ENCODE measurements at regions not wholly inside any gene's neighbourhood (a gene's known extent, or its start where the extent isn't known, plus 50 kb on each side); places are given as distances from the start of the nearest gene placed in this dataset.

GRCh38 chr7:93015779-93016481 lies 101.8 kb downstream of the SAMD9 start:
- DNase-seq = peak in 1 of 3 donors; percentile 1

DNA sequence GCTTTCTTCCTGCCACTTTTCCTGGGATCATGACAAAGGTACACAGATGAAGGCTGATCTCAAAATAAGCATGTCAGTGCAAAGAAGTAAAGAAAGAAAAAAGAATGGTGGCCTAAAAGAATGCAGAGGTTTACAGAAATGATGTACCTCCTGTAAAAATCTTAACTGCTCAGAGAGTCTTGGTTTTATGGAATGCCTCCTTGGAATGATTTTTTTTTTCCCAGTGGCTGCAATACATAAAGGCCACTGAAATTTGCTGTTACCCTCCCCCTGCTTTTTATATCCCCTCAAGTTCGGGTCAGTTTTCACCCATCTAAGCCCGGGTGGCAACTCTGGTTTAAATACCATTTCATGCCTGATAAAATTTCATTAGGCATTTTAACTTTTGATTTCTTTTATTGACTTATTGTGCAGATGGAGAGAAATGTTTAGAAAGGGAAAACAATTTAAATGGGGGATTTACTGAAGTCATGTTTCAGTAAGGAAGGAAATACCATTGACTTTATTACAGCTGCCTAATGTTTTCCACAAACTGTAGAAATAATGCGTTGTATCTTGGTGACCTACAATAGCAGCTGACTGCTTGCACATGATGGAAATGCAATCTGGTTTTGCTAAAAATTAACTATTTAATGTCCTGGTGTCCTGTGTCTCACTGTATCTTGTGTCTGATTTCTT lies 102.5 kb downstream of the SAMD9 start:
- DNase-seq = no peak

- DNase-seq = peak in 2 of 3 donors; percentile 5 to 9
Measured at GRCh38 chr7:93014410-93014809, 103.4 kb downstream of the SAMD9 start.

- DNase-seq = no peak
Measured at GRCh38 chr7:93013446-93014061, 104.2 kb downstream of the SAMD9 start.

- no peak for DNase-seq
Measured at GRCh38 chr7:93011351-93012294, 106.2 kb downstream of the SAMD9 start.

- no peak for DNase-seq
Measured at GRCh38 chr7:93008833-93009232, 108.9 kb downstream of the SAMD9 start.

DNA sequence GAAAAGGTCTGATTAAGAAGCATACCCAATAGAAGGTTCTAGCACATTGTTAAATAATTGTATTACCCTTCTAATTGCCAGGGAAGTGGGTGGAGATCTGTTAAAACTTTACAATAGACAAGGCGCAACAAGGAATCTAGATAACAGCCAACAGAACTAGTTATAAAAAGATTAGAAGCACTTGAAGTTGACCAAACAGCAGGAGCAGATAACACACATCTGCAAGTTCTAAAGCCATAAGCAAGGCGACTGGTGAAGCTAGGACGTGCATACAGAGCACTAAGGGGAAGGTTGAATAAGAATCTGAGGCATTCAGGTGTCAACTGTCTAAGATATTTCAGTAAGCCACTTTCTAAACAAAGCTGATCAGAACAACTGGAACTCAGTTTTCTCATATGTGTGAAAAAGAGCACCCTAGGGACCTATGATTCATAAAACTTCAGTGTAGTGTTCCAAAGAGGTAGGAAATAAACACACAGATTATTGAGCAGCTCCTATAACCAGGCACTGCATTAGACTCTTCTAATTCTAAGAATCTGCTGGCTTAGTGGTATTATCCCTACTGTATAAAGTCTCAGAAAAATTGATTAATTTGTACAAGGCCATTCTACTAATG lies 111.2 kb downstream of the SAMD9 start:
- DNase-seq = no peak

DNA sequence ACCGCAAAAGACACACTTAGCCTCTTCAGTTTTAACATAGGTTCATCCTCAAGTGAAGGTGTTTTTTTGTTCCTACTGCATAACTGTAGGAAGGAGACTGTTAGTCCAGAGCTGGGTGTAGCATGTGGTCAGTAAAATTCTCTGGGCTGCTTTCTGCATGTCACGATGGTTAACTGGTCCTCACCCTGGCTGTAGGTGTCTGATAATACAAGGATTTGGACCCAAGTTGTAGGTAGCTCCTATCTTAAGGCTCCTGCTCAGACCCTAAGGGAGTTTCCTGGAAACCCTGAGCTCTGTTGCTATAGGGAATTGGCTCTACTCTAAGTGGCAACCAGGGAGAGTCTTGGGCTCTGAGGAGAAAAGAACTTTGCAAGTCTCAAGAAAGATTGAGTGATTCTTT lies 112.9 kb downstream of the SAMD9 start:
- DNase-seq = no peak

GRCh38 chr7:92997719-92998118 lies 120.1 kb downstream of the SAMD9 start:
- DNase-seq = no peak

- no peak for DNase-seq
Measured at GRCh38 chr7:92997152-92997551, 120.6 kb downstream of the SAMD9 start.

- DNase-seq = no peak
Measured at GRCh38 chr7:92994901-92995300, 122.9 kb downstream of the SAMD9 start.

GRCh38 chr7:92992932-92993331 lies 124.8 kb downstream of the SAMD9 start:
- DNase-seq = no peak

DNA sequence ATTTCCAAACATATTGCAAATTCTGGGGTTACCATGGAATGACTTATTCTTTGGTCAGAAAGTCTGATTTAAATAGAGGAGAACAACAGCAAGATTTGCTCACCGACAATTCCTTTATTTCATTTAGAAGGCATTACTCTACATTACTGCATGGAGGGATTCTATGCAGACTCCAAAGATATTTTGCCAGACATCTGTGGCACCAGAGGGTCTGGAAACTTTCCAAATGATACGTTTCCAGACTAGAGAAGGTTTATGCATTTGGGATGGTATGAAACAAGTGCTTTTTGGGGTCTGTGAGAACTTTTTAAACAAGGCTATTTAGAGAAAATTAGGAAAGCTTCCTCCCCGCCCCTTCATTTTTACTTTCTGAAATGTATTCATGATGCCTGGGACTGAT lies 125.3 kb downstream of the SAMD9 start:
- no peak for DNase-seq

DNA sequence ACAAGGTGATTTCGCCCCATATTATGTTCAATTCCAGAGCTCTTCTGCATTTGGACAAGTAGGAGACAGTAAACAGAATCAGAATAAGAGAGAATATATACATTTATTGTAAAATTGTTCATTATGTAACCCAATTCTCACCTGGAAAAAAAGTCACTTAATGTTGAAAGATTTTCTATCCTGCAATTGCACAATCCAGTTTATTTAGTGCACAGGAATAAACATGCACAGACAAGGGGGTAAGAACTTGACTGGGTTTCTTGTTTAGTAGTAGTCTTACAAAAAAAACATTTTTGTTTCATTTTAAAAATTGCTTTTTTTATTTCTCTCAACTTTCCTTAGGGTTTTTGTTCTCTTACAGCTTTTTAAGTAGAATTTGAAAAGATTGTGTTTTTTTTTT lies 126.6 kb downstream of the SAMD9 start:
- DNase-seq = no peak

GRCh38 chr7:92988941-92989545 lies 128.7 kb downstream of the SAMD9 start:
- no peak for DNase-seq

- DNase-seq = peak; percentile 22 to 35 (median 30)
Measured at GRCh38 chr7:92988051-92988450, 129.7 kb downstream of the SAMD9 start.

GRCh38 chr7:92987538-92987937 lies 130.2 kb downstream of the SAMD9 start:
- no peak for DNase-seq

DNA sequence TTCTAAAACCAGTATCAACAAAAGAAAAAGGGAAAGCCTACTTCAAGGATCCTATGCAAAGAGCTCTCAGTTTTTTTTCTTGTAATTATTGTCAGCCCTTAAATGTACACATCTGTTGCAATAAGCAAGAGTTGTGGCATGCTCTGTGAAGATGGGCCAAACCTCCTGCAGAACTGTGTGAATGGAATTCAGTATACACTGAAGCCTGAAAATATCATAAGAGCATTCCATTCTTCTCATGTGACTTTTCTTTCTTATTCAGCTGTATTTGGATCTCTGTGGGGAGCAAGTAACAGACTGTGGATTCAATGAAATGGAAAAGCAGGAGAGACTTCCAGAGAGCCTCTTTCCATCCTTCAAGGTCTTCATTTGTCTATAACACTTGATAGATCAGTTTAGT lies 130.7 kb downstream of the SAMD9 start:
- DNase-seq = no peak

DNA sequence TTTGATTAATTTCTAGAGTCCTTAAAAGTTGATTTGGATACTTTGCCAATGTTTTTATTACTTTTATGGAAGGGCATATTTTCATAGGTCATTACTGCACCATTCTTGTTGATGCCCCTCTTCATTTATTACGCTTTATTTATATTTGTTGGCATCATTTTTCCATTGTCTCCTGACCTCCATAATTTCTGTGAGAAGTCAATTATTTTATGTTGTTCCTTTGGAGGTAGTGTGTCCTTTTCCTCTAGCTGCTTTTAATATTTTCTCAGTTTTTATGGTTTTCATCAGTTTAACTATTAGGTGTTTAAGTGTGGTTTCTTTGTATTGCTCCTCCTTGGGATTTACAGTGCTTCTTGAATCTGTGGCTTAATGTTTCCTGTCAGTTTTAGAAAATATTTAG lies 134.9 kb downstream of the SAMD9 start:
- no peak for DNase-seq

GRCh38 chr7:92976931-92977330 lies 140.6 kb upstream of the CDK6 start:
- no peak for DNase-seq

- DNase-seq = no peak
Measured at GRCh38 chr7:92973974-92974373, 137.6 kb upstream of the CDK6 start.

- no peak for DNase-seq
Measured at GRCh38 chr7:92973293-92973731, 136.9 kb upstream of the CDK6 start.
